ENCODE measurements at regions not wholly inside any gene's neighbourhood (a gene's known extent, or its start where the extent isn't known, plus 50 kb on each side); places are given as distances from the start of the nearest gene placed in this dataset.

DNA sequence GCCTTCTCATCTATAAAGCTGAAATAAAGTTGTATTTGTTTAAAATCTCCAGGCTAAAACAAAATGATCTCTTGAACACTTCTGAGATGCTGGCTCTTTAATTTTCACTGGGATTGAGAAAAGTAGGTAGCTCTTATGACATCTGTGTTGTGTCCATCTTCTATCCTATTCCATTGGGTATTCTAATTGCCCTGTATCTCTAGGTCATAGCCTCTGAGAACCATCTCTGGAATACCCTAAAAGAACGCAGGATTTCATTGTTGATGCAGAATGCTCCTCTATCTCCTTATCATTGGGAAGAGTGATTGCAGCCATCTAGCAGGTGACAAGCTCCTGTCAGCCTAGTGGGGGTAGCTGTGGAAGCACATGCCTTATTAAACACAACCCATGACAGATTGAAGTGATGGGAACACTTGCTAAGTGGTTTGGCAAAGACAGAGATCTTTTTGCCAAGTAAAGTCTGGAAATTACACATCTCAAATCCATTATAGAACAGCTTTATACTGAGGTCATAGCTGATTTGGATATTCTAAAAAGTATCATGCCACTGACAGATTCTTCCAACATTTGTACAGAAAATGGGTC lies 178.2 kb downstream of the TDRD15 start:
- no peak overlapping the region for H3K4me3 ChIP-seq (ENCODE audit: low read depth, low read length)
- TF ChIP-seq, protein P1, sequence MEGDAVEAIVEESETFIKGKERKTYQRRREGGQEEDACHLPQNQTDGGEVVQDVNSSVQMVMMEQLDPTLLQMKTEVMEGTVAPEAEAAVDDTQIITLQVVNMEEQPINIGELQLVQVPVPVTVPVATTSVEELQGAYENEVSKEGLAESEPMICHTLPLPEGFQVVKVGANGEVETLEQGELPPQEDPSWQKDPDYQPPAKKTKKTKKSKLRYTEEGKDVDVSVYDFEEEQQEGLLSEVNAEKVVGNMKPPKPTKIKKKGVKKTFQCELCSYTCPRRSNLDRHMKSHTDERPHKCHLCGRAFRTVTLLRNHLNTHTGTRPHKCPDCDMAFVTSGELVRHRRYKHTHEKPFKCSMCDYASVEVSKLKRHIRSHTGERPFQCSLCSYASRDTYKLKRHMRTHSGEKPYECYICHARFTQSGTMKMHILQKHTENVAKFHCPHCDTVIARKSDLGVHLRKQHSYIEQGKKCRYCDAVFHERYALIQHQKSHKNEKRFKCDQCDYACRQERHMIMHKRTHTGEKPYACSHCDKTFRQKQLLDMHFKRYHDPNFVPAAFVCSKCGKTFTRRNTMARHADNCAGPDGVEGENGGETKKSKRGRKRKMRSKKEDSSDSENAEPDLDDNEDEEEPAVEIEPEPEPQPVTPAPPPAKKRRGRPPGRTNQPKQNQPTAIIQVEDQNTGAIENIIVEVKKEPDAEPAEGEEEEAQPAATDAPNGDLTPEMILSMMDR (IDR thresholded peaks at IDR 0.05; ENCODE audit: control insufficient read depth, extremely low read depth, insufficient read depth) = no peak
- no peak for DNase-seq (ENCODE audit: low read depth)

DNA sequence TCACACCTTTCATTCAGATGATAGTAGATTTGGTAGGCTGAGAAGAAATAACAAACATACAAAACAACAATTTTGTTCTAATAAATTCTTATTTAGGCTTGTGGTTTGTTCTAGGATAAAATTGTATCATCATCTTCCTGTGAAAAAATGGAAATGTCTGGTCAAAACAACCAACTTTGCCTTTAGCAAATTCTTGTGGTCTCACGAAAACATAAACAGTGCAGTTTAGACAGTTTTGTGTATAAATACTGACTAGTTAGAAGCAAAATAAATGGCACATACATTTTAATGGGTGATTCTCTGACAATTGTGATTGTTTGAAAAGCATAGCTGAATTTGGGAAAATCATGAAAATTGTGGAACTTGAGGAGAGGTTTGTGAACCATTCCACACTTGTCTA lies 180.1 kb downstream of the TDRD15 start:
- TF ChIP-seq, protein P1 (IDR thresholded peaks at IDR 0.05; ENCODE audit: control insufficient read depth, extremely low read depth, insufficient read depth) = no peak
- no peak overlapping the region for H3K4me3 ChIP-seq (ENCODE audit: low read depth, low read length)
- DNase-seq (ENCODE audit: low read depth) = no peak

DNA sequence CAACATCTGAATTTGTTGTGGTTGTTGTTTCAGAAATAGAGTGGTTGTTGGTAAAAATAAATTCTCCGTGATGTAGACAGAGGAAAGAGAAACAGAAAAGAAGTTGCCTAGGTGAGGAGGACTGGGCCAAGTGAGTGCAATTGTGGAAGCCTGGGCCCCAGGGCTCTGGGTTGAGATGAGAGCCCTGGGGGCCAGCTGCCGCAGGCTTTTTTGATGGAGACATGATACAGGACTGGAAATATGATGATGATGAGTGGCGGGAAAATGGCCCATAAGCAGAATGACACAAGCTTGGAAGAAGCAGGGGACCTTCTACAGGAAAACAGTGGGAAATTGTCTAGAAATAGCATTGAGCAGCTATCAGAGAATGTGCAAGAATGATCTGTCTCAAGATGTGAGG lies 181.8 kb downstream of the TDRD15 start:
- TF ChIP-seq, protein P1 (IDR thresholded peaks at IDR 0.05; ENCODE audit: control insufficient read depth, extremely low read depth, insufficient read depth) = no peak
- DNase-seq (ENCODE audit: low read depth) = no peak
- no peak overlapping the region for H3K4me3 ChIP-seq (ENCODE audit: low read depth, low read length)

DNA sequence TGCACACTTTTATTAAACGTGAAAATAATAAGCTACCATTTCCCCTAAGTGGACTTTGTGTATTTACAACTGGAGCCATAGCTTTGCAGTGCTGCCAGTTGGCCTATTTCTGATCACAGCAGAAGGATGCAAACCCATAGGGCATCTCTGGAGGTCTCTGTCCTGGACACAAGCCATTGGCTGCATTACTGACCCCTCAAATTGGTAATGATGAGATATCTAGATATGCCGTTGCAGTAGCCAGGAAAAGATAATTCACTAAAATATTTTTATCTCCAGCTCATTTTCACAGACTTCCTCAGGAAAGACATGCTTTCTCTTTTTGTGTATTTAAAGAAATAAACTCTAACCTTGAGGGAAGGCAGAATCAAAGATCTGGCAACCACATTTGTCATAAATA lies 182.5 kb downstream of the TDRD15 start:
- DNase-seq (ENCODE audit: low read depth) = no peak
- TF ChIP-seq, protein P1 (IDR thresholded peaks at IDR 0.05; ENCODE audit: control insufficient read depth, extremely low read depth, insufficient read depth) = no peak
- H3K4me3 ChIP-seq (ENCODE audit: low read depth, low read length) = no peak overlapping the region

DNA sequence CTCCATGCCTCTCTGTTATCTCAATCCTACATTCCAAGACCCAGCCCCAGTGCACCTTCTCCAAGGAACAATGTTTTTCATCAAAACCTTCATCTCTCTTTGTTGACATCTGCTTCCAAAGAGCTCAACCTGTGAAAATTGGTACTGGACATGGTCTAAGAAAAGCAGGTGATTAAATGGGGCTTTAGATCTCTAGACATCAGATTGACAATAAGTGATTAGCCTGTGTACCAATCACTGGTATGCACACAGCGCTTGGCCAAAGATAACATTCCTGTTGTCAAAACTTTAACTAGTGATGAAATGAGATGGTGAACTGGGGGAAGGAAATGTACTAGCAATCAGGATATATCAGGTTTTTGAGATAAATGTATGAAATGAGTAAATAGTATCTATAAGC lies 183.3 kb downstream of the TDRD15 start:
- no peak overlapping the region for H3K4me3 ChIP-seq (ENCODE audit: low read depth, low read length)
- DNase-seq (ENCODE audit: low read depth) = no peak
- TF ChIP-seq, protein P1 (IDR thresholded peaks at IDR 0.05; ENCODE audit: control insufficient read depth, extremely low read depth, insufficient read depth) = no peak

DNA sequence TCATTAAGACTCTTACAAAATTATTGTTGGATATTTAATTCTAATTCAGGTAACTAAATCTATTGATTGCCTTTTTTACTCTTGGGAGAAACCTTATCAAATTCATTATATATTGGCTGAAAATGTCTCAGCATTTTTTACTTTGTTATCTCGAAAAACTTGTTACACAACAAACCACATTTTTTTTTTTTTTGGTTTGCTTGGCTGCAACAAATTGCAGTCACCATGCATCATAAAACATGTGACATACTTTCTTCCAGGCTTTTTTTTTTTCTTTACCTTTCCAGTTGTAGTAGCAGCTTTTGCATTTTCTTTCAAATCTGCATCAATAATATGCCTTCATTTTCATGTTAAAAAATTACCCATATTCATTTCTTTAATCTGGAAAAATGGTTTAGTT lies 186.7 kb downstream of the TDRD15 start:
- TF ChIP-seq, protein P1 (IDR thresholded peaks at IDR 0.05; ENCODE audit: control insufficient read depth, extremely low read depth, insufficient read depth) = no peak
- DNase-seq (ENCODE audit: low read depth) = no peak
- H3K4me3 ChIP-seq (ENCODE audit: low read depth, low read length) = no peak overlapping the region

DNA sequence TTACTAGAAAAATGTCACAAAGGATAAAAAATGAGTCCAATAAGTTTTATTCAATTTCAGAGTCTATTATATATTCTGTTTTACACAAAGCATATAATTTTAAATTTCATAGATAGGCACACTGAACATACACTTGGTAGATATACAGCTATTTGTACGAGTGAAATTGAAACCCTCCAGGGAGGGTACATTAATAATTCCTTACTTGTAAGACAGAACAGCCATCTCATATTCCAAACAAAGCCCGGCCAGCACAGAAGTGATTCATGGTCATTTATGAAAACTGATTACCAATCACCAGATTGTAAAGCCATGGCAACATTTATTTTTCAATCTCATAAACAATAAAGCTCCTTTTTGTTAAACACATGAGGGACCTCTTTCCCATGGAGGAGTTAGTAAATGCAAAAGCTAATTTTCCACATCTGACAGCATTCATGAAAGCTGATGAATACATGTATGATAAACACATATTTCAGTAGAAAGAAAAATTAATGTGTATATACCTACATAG lies 190.6 kb downstream of the TDRD15 start:
- DNase-seq (ENCODE audit: low read depth) = no peak
- no peak overlapping the region for H3K4me3 ChIP-seq (ENCODE audit: low read depth, low read length)
- TF ChIP-seq, protein P1 (IDR thresholded peaks at IDR 0.05; ENCODE audit: control insufficient read depth, extremely low read depth, insufficient read depth) = no peak

Measured in LNCaP clone FGC (cell line).